ENCODE measurements at regions not wholly inside any gene's neighbourhood (a gene's known extent, or its start where the extent isn't known, plus 50 kb on each side); places are given as distances from the start of the nearest gene placed in this dataset.
"Not testable (repeated sequence)": the region's sequence is repeated elsewhere in the genome, so short reads cannot be mapped to it uniquely, and the experiment has no call there.

DNA sequence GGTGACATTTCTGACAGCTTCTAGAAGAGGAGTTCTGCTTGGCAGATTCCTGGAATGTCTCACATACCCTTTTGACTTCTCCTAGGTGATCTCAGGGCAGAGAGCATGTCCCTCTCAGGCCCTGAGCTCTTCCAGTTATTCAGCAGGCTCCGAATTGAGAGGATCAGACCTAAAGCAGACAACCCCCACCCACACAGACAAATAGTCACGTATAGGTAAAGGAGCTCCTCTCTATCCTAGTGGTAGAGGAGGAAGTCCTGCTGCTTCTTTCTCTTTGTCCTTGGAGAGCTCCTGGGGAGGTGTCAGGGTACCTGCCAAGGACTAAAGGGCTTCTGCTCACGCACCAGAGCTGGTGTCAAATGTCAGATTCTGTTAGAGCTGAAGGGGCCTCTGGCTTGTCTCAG lies 128.1 kb downstream of the IER5 start:
- intact Hi-C loops (cut with micrococcal nuclease) = no loop called here
- Mint-ChIP-seq H3K4me3 (no peak overlapping the region), H3K27ac (no peak overlapping the region), H3K4me1 (ENCODE audit: low read depth) (no peaks in the 10 kb centered on the region), H3K27me3 (no peaks in the 10 kb centered on the region), H3K36me3 (ENCODE audit: low read depth) (no peaks in the 10 kb centered on the region), H3K9me3 (no peaks in the 10 kb centered on the region)
- ChIA-PET CTCF (no interaction called here), POLR2A (no interaction called here)
- no peak for TF ChIP-seq CTCF (IDR thresholded peaks at IDR 0.05)
- DNase-seq (no peak), ATAC-seq (no peak)

- ATAC-seq (no peak), DNase-seq (no peak)
- Mint-ChIP-seq H3K4me3 (no peak overlapping the region), H3K9me3 (peaks cover 2% of the 10 kb centered on the region), H3K27ac (no peak overlapping the region), H3K4me1 (ENCODE audit: low read depth) (no peaks in the 10 kb centered on the region), H3K36me3 (ENCODE audit: low read depth) (no peaks in the 10 kb centered on the region), H3K27me3 (no peaks in the 10 kb centered on the region)
- ChIA-PET POLR2A (no interaction called here), CTCF (no interaction called here)
- intact Hi-C loops (cut with micrococcal nuclease) = no loop called here
- no peak for TF ChIP-seq CTCF (IDR thresholded peaks at IDR 0.05)
Measured at GRCh38 chr1:181219938-181220337, 131.4 kb downstream of the IER5 start.

DNA sequence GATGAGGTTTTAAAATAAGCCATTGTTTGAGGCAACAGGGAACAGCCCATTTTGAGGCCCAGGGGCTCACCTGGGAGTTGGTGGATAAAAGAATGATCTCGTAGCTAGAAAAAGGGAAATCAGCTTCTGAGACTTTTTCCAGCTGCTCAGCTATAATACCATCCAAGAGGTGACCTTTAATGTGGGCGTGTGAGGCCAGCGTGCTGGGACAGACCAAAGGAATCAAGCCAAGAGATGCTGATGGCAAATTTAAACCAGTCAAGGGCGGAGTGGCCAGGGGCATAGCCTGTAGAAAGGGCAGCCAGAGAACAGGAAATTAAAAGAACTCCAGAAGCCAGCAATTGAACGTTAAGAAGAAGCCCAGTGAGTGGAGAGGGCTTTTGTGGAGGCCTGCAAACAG lies 132.6 kb downstream of the IER5 start:
- peaks cover 2% of the 10 kb centered on the region for H3K9me3 Mint-ChIP-seq
- TF ChIP-seq CTCF (IDR thresholded peaks at IDR 0.05) = no peak
- ATAC-seq (no peak), DNase-seq (no peak)
- POLR2A ChIA-PET = no interaction called here
- no peak overlapping the region for H3K27ac Mint-ChIP-seq
- intact Hi-C loops (cut with micrococcal nuclease) = no loop called here
- H3K27me3 Mint-ChIP-seq = no peaks in the 10 kb centered on the region
- no peaks in the 10 kb centered on the region for H3K36me3 Mint-ChIP-seq (ENCODE audit: low read depth)
- no peaks in the 10 kb centered on the region for H3K4me1 Mint-ChIP-seq (ENCODE audit: low read depth)
- no peak overlapping the region for H3K4me3 Mint-ChIP-seq
- CTCF ChIA-PET = no interaction called here

GRCh38 chr1:181222972-181223505 lies 134.5 kb downstream of the IER5 start:
- ATAC-seq (no peak), DNase-seq (no peak)
- Mint-ChIP-seq H3K9me3 (peaks cover 7% of the 10 kb centered on the region), H3K36me3 (ENCODE audit: low read depth) (no peaks in the 10 kb centered on the region), H3K27ac (no peak overlapping the region), H3K27me3 (no peaks in the 10 kb centered on the region), H3K4me3 (no peak overlapping the region), H3K4me1 (ENCODE audit: low read depth) (no peaks in the 10 kb centered on the region)
- ChIA-PET CTCF (interaction anchor here (0.8 to 1.6 kb wide), 4 partner anchors 9 to 32 kb away, joined by 3 to 5 read pairs (median 4); no protein-coding TSS in a partner anchor), POLR2A (no interaction called here)
- intact Hi-C loops (cut with micrococcal nuclease) = no loop called here
- no peak for TF ChIP-seq CTCF (IDR thresholded peaks at IDR 0.05)

DNA sequence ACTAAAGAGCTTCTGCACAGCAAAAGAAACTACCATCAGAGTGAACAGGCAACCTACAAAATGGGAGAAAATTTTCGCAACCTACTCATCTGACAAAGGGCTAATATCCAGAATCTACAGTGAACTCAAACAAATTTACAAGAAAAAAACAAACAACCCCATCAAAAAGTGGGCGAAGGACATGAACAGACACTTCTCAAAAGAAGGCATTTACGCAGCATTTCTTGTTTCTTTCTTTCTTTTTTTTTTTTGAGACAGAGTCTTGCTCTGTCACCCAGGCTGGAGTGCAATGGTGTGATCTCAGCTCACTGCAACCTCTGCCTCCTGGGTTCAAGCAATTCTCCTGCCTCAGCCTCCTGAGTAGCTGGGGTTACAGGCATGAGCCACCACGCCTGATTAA lies 138.2 kb downstream of the IER5 start:
- intact Hi-C loops (cut with micrococcal nuclease); H3K36me3 Mint-ChIP-seq (ENCODE audit: low read depth); H3K27me3 Mint-ChIP-seq; H3K27ac Mint-ChIP-seq; DNase-seq; H3K9me3 Mint-ChIP-seq; H3K4me3 Mint-ChIP-seq; ATAC-seq; H3K4me1 Mint-ChIP-seq (ENCODE audit: low read depth); CTCF ChIA-PET: not testable (repeated sequence)
- POLR2A ChIA-PET = interaction anchor here (0.6 kb wide), 1 partner anchor 13 kb away, joined by 3 read pairs; no protein-coding TSS in a partner anchor

DNA sequence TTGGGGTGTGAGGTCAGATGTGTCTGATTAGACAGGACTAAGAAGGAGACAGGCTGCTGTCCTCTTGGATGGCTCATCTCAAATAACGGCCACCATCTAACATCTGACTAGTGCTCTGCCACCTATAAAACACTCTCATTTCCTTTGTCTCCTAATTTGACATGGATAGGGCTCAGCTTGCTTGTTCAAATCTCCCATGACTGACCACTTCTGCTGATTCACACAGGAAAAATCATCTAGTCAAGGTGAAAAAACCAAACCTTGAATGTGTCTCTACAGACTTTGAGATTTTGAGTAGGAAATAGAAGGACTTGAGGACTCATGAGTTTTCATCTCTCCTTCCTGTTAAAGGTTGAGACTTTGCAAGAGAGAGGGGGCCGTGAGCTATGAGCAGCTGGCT lies 150.6 kb downstream of the IER5 start:
- Mint-ChIP-seq H3K4me3 (no peak overlapping the region), H3K27me3 (no peaks in the 10 kb centered on the region), H3K4me1 (ENCODE audit: low read depth) (no peaks in the 10 kb centered on the region), H3K9me3 (no peaks in the 10 kb centered on the region), H3K36me3 (ENCODE audit: low read depth) (no peaks in the 10 kb centered on the region), H3K27ac (no peak overlapping the region)
- POLR2A ChIA-PET = no interaction called here
- intact Hi-C loops (cut with micrococcal nuclease) = no loop called here
- no peak for ATAC-seq
- no peak for TF ChIP-seq CTCF (IDR thresholded peaks at IDR 0.05)
- CTCF ChIA-PET = no interaction called here
- no peak for DNase-seq

DNA sequence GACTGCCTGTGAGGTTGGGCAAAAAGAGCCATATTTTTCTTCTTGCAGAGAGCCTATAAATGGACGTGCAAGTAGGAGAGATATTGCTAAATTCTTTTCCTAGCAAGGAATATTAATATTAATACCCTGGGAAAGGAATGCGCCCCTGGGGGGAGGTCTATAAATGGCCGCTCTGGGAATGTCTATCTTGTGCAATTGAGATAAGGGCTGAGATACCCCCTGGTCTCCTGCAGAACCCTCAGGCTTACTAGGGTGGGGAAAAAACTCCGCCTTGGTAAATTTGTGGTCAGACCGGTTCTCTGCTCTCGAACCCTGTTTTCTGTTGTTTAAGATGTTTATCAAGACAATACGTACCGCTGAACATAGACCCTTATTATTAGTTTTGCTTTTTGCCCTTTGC lies 157.8 kb downstream of the IER5 start:
- CTCF ChIA-PET = interaction anchor here (1.2 kb wide), 1 partner anchor 179 kb away, joined by 4 read pairs; no protein-coding TSS in a partner anchor
- ATAC-seq; intact Hi-C loops (cut with micrococcal nuclease); H3K4me3 Mint-ChIP-seq; H3K27me3 Mint-ChIP-seq; H3K27ac Mint-ChIP-seq; H3K36me3 Mint-ChIP-seq (ENCODE audit: low read depth); DNase-seq; H3K4me1 Mint-ChIP-seq (ENCODE audit: low read depth); POLR2A ChIA-PET: not testable (repeated sequence)
- H3K9me3 Mint-ChIP-seq = peaks cover 14% of the 10 kb centered on the region

- H3K4me1 Mint-ChIP-seq (ENCODE audit: low read depth); H3K36me3 Mint-ChIP-seq (ENCODE audit: low read depth); H3K27ac Mint-ChIP-seq; H3K4me3 Mint-ChIP-seq; intact Hi-C loops (cut with micrococcal nuclease); H3K27me3 Mint-ChIP-seq; CTCF ChIA-PET; POLR2A ChIA-PET; DNase-seq; ATAC-seq: not testable (repeated sequence)
- H3K9me3 Mint-ChIP-seq = peaks cover 14% of the 10 kb centered on the region
Measured at GRCh38 chr1:181248361-181248760, 159.9 kb downstream of the IER5 start.

All from activated CD8-positive, alpha-beta T cell treated with anti-CD3 and anti-CD28 coated beads for 36 hours (primary cell).